SJSA1 (cell line): ENCODE measurements at regions not wholly inside any gene's neighbourhood (a gene's known extent, or its start where the extent isn't known, plus 50 kb on each side); places are given as distances from the start of the nearest gene placed in this dataset.
A peak's percentile ranks its signal among the peaks of the same experiment; 100 is the strongest.

ENCODE experiments used
- DNase-seq, 2 experiments: peaks; one replicate each; pipeline ENCODE4 v3.0.0-alpha.2; 2015 to 2020; ENCODE audit warnings: low spot score in 2 of 2, low read depth in 1 of 2
- H3K27ac ChIP-seq: fragments of 250-450 bp; sonication (Bioruptor Pico); 2 replicates; pipeline ENCODE4 v1.5.1; 2020; ENCODE audit warnings: mild to moderate bottlenecking, moderate library complexity
- H3K27me3 ChIP-seq: fragments of 250-450 bp; sonication (Bioruptor Pico); replicated peaks from 2 replicates; pipeline ENCODE4 v1.5.1; 2020; ENCODE audit warnings: mild to moderate bottlenecking, moderate library complexity
- H3K36me3 ChIP-seq: fragments of 250-450 bp; sonication (Bioruptor Pico); 2 replicates; pipeline ENCODE4 v1.5.1; 2020; ENCODE audit warnings: mild to moderate bottlenecking
- H3K4me1 ChIP-seq: fragments of 250-450 bp; sonication (Bioruptor Pico); replicated peaks from 2 replicates; pipeline ENCODE4 v1.6.1; 2021; ENCODE audit warnings: mild to moderate bottlenecking
- H3K4me3 ChIP-seq: fragments of 250-450 bp; sonication (Bioruptor Pico); 2 replicates; pipeline ENCODE4 v1.5.1; 2020; ENCODE audit warnings: mild to moderate bottlenecking
- H3K9me3 ChIP-seq: fragments of 250-450 bp; sonication (Bioruptor Pico); replicated peaks from 2 replicates; pipeline ENCODE4 v1.5.1; 2020; ENCODE audit warnings: mild to moderate bottlenecking

- DNase-seq: peak; percentile 42 to 45
- Histone ChIP-seq H3K36me3 (no peaks in the 10 kb centered on the region), H3K4me3 (no peak overlapping the region), H3K4me1 (peaks cover 13% of the 10 kb centered on the region), H3K27me3 (no peaks in the 10 kb centered on the region), H3K27ac (peak overlapping the region; percentile 48), H3K9me3 (no peaks in the 10 kb centered on the region)
Measured at GRCh38 chr16:72371307-72372086, 199.5 kb upstream of the PMFBP1 start.

DNA sequence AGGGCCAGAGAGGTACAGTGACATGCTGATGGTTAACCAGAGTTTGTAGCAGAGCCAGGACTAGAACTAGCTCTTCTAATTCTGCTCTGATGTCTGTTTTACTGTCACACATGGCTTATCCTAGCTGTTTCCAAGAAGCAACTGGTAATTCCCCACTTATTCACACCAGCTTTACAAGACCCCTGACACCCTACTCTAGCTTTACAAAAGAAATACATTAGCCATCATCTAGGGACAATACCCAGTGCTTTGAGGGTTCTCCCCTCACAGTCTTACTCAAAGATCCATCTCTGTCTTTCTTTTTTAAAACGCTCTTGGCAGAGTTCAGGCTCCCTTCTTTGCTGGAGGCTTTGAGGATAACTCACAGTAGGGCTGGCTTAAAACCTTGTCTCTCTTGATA is 197.3 kb upstream of the PMFBP1 start:
- Histone ChIP-seq H3K27ac (no peak overlapping the region), H3K27me3 (no peaks in the 10 kb centered on the region), H3K9me3 (0 out of 2 replicates have a peak, but pooled peaks cover 5% of the 10 kb centered on the region)

DNA sequence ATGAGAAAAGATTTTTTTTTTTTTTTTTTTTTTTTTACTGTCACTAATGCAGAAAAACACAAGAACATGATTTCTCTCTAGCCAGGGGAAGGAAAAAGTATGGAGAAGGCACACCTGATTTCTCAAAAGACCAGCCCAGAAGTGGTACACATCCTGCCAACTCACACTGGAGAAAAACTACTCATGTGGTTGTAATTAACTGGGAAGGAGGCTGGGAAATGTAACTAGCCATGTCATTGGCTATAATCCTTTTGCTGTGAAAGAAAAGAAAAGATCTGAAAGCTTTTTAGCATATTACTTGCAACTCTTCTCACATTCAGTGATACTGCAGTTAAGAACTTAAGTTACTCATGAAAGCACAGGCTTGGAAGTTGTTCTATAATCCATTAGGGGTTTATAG is 195.9 kb upstream of the PMFBP1 start:
- DNase-seq: no peak
- Histone ChIP-seq H3K9me3 (0 out of 2 replicates have a peak, but pooled peaks cover 5% of the 10 kb centered on the region), H3K27ac (no peak overlapping the region), H3K4me1 (peaks cover 22% of the 10 kb centered on the region), H3K27me3 (no peaks in the 10 kb centered on the region), H3K4me3 (no peak overlapping the region), H3K36me3 (no peaks in the 10 kb centered on the region)

More for the DNA sequence above, 197.3 kb upstream of the PMFBP1 start:
- no peak for DNase-seq
- H3K36me3 ChIP-seq: no peaks in the 10 kb centered on the region
- no peak overlapping the region for H3K4me3 ChIP-seq
- peaks cover 13% of the 10 kb centered on the region for H3K4me1 ChIP-seq

DNA sequence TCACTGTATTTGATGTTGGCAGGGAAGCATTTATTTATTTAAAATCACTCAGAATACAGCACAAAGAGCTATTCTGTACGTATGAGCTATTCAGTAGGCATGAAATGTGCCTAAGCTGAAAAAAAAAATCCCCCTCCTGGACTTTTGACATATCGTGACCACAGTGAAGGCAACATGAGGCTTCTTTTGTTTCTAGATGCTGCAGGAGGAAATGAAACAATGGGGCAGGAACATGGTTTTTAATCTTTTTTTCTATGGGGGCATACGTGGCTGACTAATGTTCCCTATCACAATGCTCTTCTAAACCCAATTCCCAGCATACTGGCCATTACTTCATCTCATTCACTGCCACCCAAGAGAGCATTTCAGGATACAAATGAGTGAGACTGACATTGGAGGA is 191.0 kb upstream of the PMFBP1 start:
- no peaks in the 10 kb centered on the region for H3K36me3 ChIP-seq
- 0 out of 2 replicates have a peak, but pooled peaks cover 5% of the 10 kb centered on the region for H3K9me3 ChIP-seq
- H3K4me1 ChIP-seq: peaks cover 19% of the 10 kb centered on the region
- no peak overlapping the region for H3K4me3 ChIP-seq
- DNase-seq: peak; percentile 52 to 87
- no peaks in the 10 kb centered on the region for H3K27me3 ChIP-seq
- H3K27ac ChIP-seq: peak overlapping the region; percentile 63

DNA sequence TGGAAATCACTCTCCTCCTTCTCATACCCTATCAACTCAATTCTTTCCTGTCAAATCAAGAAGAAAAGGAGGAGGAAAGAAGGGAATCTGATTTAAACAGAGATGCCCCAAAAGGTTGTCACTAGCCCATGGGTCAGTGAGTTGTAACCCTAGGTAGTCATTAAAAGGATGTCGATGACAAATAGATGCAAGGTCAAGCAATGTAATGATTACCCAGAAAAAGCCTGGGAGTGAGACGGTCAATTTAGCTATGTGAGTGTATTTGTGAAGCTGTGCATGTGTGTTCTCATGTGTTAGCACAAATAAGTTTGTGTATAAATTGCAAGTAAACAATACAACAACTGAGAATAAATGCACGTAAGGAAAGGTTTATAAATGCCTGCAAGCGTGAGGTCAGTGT is 190.5 kb upstream of the PMFBP1 start:
- Histone ChIP-seq H3K4me1 (peaks cover 24% of the 10 kb centered on the region), H3K27me3 (no peaks in the 10 kb centered on the region), H3K9me3 (0 out of 2 replicates have a peak, but pooled peaks cover 5% of the 10 kb centered on the region), H3K27ac (peak overlapping the region; percentile 63), H3K36me3 (no peaks in the 10 kb centered on the region), H3K4me3 (no peak overlapping the region)
- no peak for DNase-seq

DNA sequence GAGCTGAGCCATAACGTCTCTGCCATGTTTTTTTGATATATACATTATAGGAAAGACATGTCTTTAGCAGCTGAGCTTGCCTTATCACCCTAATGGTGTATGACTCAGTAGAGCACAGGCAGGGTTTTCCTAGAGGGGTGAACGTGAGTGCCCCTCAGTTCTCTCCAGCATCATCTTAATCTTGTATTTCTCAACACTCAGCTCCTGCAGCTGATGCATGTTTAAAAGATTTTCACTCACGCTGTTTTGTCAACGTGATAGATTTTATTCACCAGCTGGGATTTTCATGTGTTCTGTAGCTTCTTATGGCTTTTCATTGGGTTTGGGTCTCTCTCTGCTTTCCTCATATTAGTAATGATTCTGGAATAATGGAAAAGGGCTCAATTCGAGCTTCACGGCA is 186.0 kb upstream of the PMFBP1 start:
- DNase-seq: no peak
- H3K36me3 ChIP-seq: no peaks in the 10 kb centered on the region

GRCh38 chr16:72355561-72355960 is 183.6 kb upstream of the PMFBP1 start:
- Histone ChIP-seq H3K9me3 (no peaks in the 10 kb centered on the region), H3K4me1 (peaks cover 9% of the 10 kb centered on the region), H3K4me3 (no peak overlapping the region), H3K27me3 (no peaks in the 10 kb centered on the region), H3K36me3 (no peaks in the 10 kb centered on the region), H3K27ac (no peak overlapping the region)
- no peak for DNase-seq

More for the DNA sequence above, 186.0 kb upstream of the PMFBP1 start:
- peaks cover 17% of the 10 kb centered on the region for H3K4me1 ChIP-seq
- H3K4me3 ChIP-seq: no peak overlapping the region
- no peak overlapping the region for H3K27ac ChIP-seq
- H3K9me3 ChIP-seq: no peaks in the 10 kb centered on the region
- H3K27me3 ChIP-seq: no peaks in the 10 kb centered on the region

GRCh38 chr16:72349719-72350118 is 177.8 kb upstream of the PMFBP1 start:
- Histone ChIP-seq H3K9me3 (no peaks in the 10 kb centered on the region), H3K27me3 (no peaks in the 10 kb centered on the region)

DNA sequence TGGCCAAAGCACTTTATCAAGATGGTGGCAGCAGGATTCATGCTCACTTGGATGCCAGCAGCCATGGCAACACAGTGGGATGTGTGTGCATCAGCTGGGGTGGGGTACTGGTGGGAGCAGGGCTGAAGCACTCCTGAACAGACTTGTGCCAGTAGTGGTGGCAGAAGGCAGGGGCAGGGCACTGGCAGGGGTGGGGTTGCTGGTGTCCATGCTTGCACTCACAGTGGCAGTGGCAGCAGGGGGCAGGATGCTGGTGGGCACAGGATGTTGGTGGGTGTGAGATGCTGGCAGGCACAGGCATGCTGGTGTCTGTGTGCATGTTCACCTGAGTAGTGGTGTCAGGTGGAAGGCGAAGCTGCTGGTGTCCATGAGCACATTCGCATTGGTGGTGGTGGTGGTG is 161.0 kb upstream of the PMFBP1 start:
- Histone ChIP-seq H3K27ac (no peak overlapping the region), H3K9me3 (no peaks in the 10 kb centered on the region), H3K4me1 (no peaks in the 10 kb centered on the region), H3K4me3 (no peak overlapping the region), H3K36me3 (no peaks in the 10 kb centered on the region), H3K27me3 (no peaks in the 10 kb centered on the region)
- DNase-seq: no peak

More at GRCh38 chr16:72349719-72350118, 177.8 kb upstream of the PMFBP1 start:
- Histone ChIP-seq H3K4me3 (no peak overlapping the region), H3K27ac (no peak overlapping the region), H3K4me1 (no peaks in the 10 kb centered on the region), H3K36me3 (no peaks in the 10 kb centered on the region)
- no peak for DNase-seq

GRCh38 chr16:72324578-72324977 is 152.6 kb upstream of the PMFBP1 start:
- Histone ChIP-seq H3K27me3 (no peaks in the 10 kb centered on the region), H3K36me3 (no peaks in the 10 kb centered on the region), H3K4me3 (no peak overlapping the region), H3K9me3 (peaks cover 8% of the 10 kb centered on the region; the same call in 1 of the 2 replicates), H3K27ac (no peak overlapping the region), H3K4me1 (no peaks in the 10 kb centered on the region)
- no peak for DNase-seq

GRCh38 chr16:72317446-72317845 is 145.5 kb upstream of the PMFBP1 start:
- no peak overlapping the region for H3K27ac ChIP-seq
- DNase-seq: no peak
- H3K27me3 ChIP-seq: no peaks in the 10 kb centered on the region
- H3K36me3 ChIP-seq: no peaks in the 10 kb centered on the region
- H3K9me3 ChIP-seq: peaks cover 7% of the 10 kb centered on the region; the same call in 1 of the 2 replicates
- no peak overlapping the region for H3K4me3 ChIP-seq
- peaks cover 13% of the 10 kb centered on the region for H3K4me1 ChIP-seq

GRCh38 chr16:72313903-72314302 is 141.9 kb upstream of the PMFBP1 start:
- no peak for DNase-seq
- Histone ChIP-seq H3K4me3 (no peak overlapping the region), H3K27ac (no peak overlapping the region), H3K9me3 (no peaks in the 10 kb centered on the region), H3K4me1 (peaks cover 16% of the 10 kb centered on the region), H3K27me3 (no peaks in the 10 kb centered on the region), H3K36me3 (no peaks in the 10 kb centered on the region)

- no peaks in the 10 kb centered on the region for H3K9me3 ChIP-seq
- no peaks in the 10 kb centered on the region for H3K27me3 ChIP-seq
- DNase-seq: peak in 1 of 2 experiments; percentile 44
- H3K27ac ChIP-seq: no peak overlapping the region
- H3K36me3 ChIP-seq: no peaks in the 10 kb centered on the region
- H3K4me3 ChIP-seq: no peak overlapping the region
- H3K4me1 ChIP-seq: peaks cover 16% of the 10 kb centered on the region
Measured at GRCh38 chr16:72312828-72313227, 140.9 kb upstream of the PMFBP1 start.

DNA sequence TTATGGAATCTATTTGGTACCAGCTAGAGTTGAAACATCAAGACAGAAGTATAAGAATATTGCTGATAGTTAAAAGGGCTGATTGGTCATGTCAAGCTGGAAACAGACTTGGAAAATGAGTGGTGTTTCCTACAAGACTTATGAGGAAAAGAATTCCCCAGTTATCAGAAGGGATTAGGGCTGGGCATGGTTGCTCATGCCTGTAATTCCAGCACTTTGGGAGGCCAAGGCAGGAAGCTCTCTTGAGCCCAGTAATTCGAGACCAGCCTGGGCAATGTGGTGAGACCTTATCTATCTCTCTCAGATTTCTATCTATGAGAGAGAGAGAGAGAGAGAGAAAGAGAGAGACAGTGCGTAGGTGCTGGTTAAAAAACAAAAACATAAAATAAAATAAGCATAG is 139.5 kb upstream of the PMFBP1 start:
- Histone ChIP-seq H3K4me3 (no peak overlapping the region), H3K27ac (no peak overlapping the region), H3K4me1 (peaks cover 16% of the 10 kb centered on the region), H3K36me3 (no peaks in the 10 kb centered on the region), H3K27me3 (no peaks in the 10 kb centered on the region), H3K9me3 (no peaks in the 10 kb centered on the region)
- no peak for DNase-seq
